CD4-positive, alpha-beta T cell treated with Interleukin-6 for 4 hours (primary cell): ENCODE measurements at regions not wholly inside any gene's neighbourhood (a gene's known extent, or its start where the extent isn't known, plus 50 kb on each side); places are given as distances from the start of the nearest gene placed in this dataset.
A peak's percentile ranks its signal among the peaks of the same experiment; 100 is the strongest.
"Not testable (repeated sequence)": the region's sequence is repeated elsewhere in the genome, so short reads cannot be mapped to it uniquely, and the experiment has no call there.

Source experiments
- DNase-seq: peaks from one replicate; pipeline ENCODE4 v3.0.0-alpha.2; 2020; ENCODE audit warnings: mixed read lengths

GRCh38 chr3:27552708-27553107 is 68.5 kb upstream of the SLC4A7 start:
- DNase-seq, result not testable (repeated sequence)

GRCh38 chr3:27551413-27551812 is 67.2 kb upstream of the SLC4A7 start:
- DNase-seq, result not testable (repeated sequence)

GRCh38 chr3:27545061-27545460 is 60.9 kb upstream of the SLC4A7 start:
- DNase-seq, result no peak

GRCh38 chr3:27544372-27544865 is 60.2 kb upstream of the SLC4A7 start:
- no peak for DNase-seq

GRCh38 chr3:27542476-27542875 is 58.3 kb upstream of the SLC4A7 start:
- DNase-seq, result no peak

GRCh38 chr3:27540231-27540630 is 56.0 kb upstream of the SLC4A7 start:
- no peak for DNase-seq

GRCh38 chr3:27536491-27536890 is 52.3 kb upstream of the SLC4A7 start:
- no peak for DNase-seq

GRCh38 chr3:27535809-27536392 is 51.7 kb upstream of the SLC4A7 start:
- DNase-seq, result no peak

- DNase-seq, result peak; percentile 55
These were observed 49.8 kb upstream of the SLC4A7 start for GRCh38 chr3:27533718-27534573.
